GM12875 (cell line): ENCODE measurements at regions not wholly inside any gene's neighbourhood (a gene's known extent, or its start where the extent isn't known, plus 50 kb on each side); places are given as distances from the start of the nearest gene placed in this dataset.
"Not testable (repeated sequence)": the region's sequence is repeated elsewhere in the genome, so short reads cannot be mapped to it uniquely, and the experiment has no call there.

Experiments
- H3K4me3 ChIP-seq: one replicate; pipeline ENCODE4 v1.5.1; 2011; ENCODE audit warnings: low read depth, low read length, control low read depth
- CTCF ChIP-seq: IDR thresholded peaks from 2 replicates; pipeline ENCODE4 v1.5.1; 2011; ENCODE audit warnings: low read depth, mild to moderate bottlenecking, control low read depth, inconsistent platforms, low read length, moderate library complexity, borderline replicate concordance; ENCODE audit not compliant: insufficient read depth

GRCh38 chr2:8252997-8253694 is 428.7 kb upstream of the ID2 start:
- no peak for TF ChIP-seq CTCF
- H3K4me3 ChIP-seq = no peak overlapping the region

GRCh38 chr2:8253781-8254180 is 428.1 kb upstream of the ID2 start:
- no peak for TF ChIP-seq CTCF

GRCh38 chr2:8254214-8254613 is 427.6 kb upstream of the ID2 start:
- not testable (repeated sequence) for H3K4me3 ChIP-seq

More at GRCh38 chr2:8253781-8254180, 428.1 kb upstream of the ID2 start:
- no peak overlapping the region for H3K4me3 ChIP-seq

GRCh38 chr2:8254791-8255447 is 426.9 kb upstream of the ID2 start:
- no peak overlapping the region for H3K4me3 ChIP-seq
- TF ChIP-seq CTCF = no peak

- H3K4me3 ChIP-seq = no peak overlapping the region
- TF ChIP-seq CTCF = no peak
Observed at GRCh38 chr2:8255448-8255800, 426.4 kb upstream of the ID2 start.

- TF ChIP-seq CTCF = no peak
- H3K4me3 ChIP-seq = no peak overlapping the region
Observed at GRCh38 chr2:8256905-8257304, 425.0 kb upstream of the ID2 start.

- TF ChIP-seq CTCF = no peak
- no peak overlapping the region for H3K4me3 ChIP-seq
Observed at GRCh38 chr2:8257502-8257901, 424.4 kb upstream of the ID2 start.
